DOHH2 (cell line): ENCODE measurements at regions not wholly inside any gene's neighbourhood (a gene's known extent, or its start where the extent isn't known, plus 50 kb on each side); places are given as distances from the start of the nearest gene placed in this dataset.

Experiments used
- H3F3A ChIP-seq: fragments of 200-600 bp; sonication (generic), shearing (Covaris generic); 2 replicates; pipeline ENCODE4 v1.6.0; 2016; ENCODE audit warnings: antibody characterized with exemption, mild to moderate bottlenecking; ENCODE audit not compliant: control insufficient read depth, insufficient read depth
- H3K27ac ChIP-seq: fragments of 200-600 bp; sonication (generic); 2 replicates; pipeline ENCODE4 v1.5.1; 2014; ENCODE audit warnings: low read depth, mild to moderate bottlenecking, low read length, moderate library complexity
- H3K27me3 ChIP-seq: fragments of 200-600 bp; sonication (generic); 2 replicates; pipeline ENCODE4 v1.6.1; 2014; ENCODE audit warnings: mild to moderate bottlenecking, low read length, mixed read lengths; ENCODE audit not compliant: control insufficient read depth
- H3K36me3 ChIP-seq: fragments of 200-600 bp; sonication (generic); 2 replicates; pipeline ENCODE4 v1.6.1; 2014; ENCODE audit warnings: mild to moderate bottlenecking, low read length, moderate library complexity, mixed read lengths; ENCODE audit not compliant: control insufficient read depth
- H3K4me1 ChIP-seq: fragments of 200-600 bp; sonication (generic); 2 replicates; pipeline ENCODE4 v1.6.1; 2014; ENCODE audit warnings: mild to moderate bottlenecking, low read length, mixed read lengths; ENCODE audit not compliant: control insufficient read depth
- H3K4me2 ChIP-seq: fragments of 200-600 bp; sonication (generic); 2 replicates; pipeline ENCODE4 v1.6.0; 2014; ENCODE audit warnings: mild to moderate bottlenecking, low read length, moderate library complexity
- H3K4me3 ChIP-seq: fragments of 200-600 bp; sonication (generic); 2 replicates; pipeline ENCODE4 v1.5.1; 2014; ENCODE audit warnings: mild to moderate bottlenecking, low read length, mixed read lengths
- H3K79me2 ChIP-seq: fragments of 200-600 bp; sonication (generic); 2 replicates; pipeline ENCODE4 v1.6.1; 2014; ENCODE audit warnings: mild to moderate bottlenecking, low read length, mixed read lengths; ENCODE audit not compliant: control insufficient read depth
- H3K9me2 ChIP-seq: fragments of 200-600 bp; sonication (generic); replicated peaks from 2 replicates; pipeline ENCODE4 v1.6.1; 2014; ENCODE audit warnings: mild to moderate bottlenecking, low read length, mixed read lengths; ENCODE audit not compliant: control insufficient read depth
- H3K9me3 ChIP-seq: fragments of 200-600 bp; sonication (generic); 2 replicates; pipeline ENCODE4 v1.6.1; 2014; ENCODE audit warnings: antibody characterized with exemption, low read length, mixed read lengths; ENCODE audit not compliant: control insufficient read depth, insufficient read depth
- H4K20me1 ChIP-seq: fragments of 200-600 bp; sonication (generic); 2 replicates; pipeline ENCODE4 v1.6.0; 2014; ENCODE audit warnings: low read depth, mild to moderate bottlenecking, antibody characterized with exemption, low read length, moderate library complexity; ENCODE audit not compliant: control insufficient read depth, insufficient read depth
- CTCF ChIP-seq: fragments of 200-600 bp; sonication (generic); IDR thresholded peaks from one replicate; pipeline ENCODE4 v1.5.1; 2014; ENCODE audit warnings: antibody characterized with exemption, mild to moderate bottlenecking, low read depth, low read length; ENCODE audit not compliant: poor library complexity, severe bottlenecking
- EZH2phosphoT487 ChIP-seq: fragments of 200-600 bp; sonication (generic); IDR thresholded peaks from 2 replicates; pipeline ENCODE4 v1.6.1; 2017; ENCODE audit warnings: borderline replicate concordance, mild to moderate bottlenecking, antibody characterized with exemption, low read length, moderate library complexity, mixed read lengths

- H3K27ac ChIP-seq, result no peak overlapping the region
- H3K4me2 ChIP-seq, result no peak overlapping the region
- peaks cover 3% of the 10 kb centered on the region; the same call in 1 of the 2 replicates for H3K27me3 ChIP-seq
Measured at GRCh38 chr2:62577994-62578781, 72.2 kb upstream of the TMEM17 start.

GRCh38 chr2:62576276-62576939 is 70.4 kb upstream of the TMEM17 start:
- Histone ChIP-seq H3K4me1 (no peaks in the 10 kb centered on the region), H3K9me3 (no peaks in the 10 kb centered on the region), H3K27me3 (peaks cover 3% of the 10 kb centered on the region; the same call in 1 of the 2 replicates), H3F3A (no peaks in the 10 kb centered on the region), H3K4me3 (no peak overlapping the region), H3K9me2 (no peaks in the 10 kb centered on the region), H3K79me2 (no peaks in the 10 kb centered on the region), H4K20me1 (no peaks in the 10 kb centered on the region), H3K36me3 (no peaks in the 10 kb centered on the region), H3K4me2 (no peak overlapping the region), H3K27ac (no peak overlapping the region)
- TF ChIP-seq EZH2phosphoT487 (no peak), CTCF (no peak)

More at GRCh38 chr2:62577994-62578781, 72.2 kb upstream of the TMEM17 start:
- no peaks in the 10 kb centered on the region for H4K20me1 ChIP-seq
- H3K4me1 ChIP-seq, result no peaks in the 10 kb centered on the region
- H3K9me3 ChIP-seq, result no peaks in the 10 kb centered on the region
- H3K36me3 ChIP-seq, result no peaks in the 10 kb centered on the region
- no peaks in the 10 kb centered on the region for H3K79me2 ChIP-seq
- H3K4me3 ChIP-seq, result no peak overlapping the region
- no peak for TF ChIP-seq EZH2phosphoT487
- no peak for TF ChIP-seq CTCF
- no peaks in the 10 kb centered on the region for H3F3A ChIP-seq
- H3K9me2 ChIP-seq, result no peaks in the 10 kb centered on the region

- no peak overlapping the region for H3K4me3 ChIP-seq
- peaks cover 3% of the 10 kb centered on the region; the same call in 1 of the 2 replicates for H3K27me3 ChIP-seq
- H3K79me2 ChIP-seq, result no peaks in the 10 kb centered on the region
- H3K4me1 ChIP-seq, result no peaks in the 10 kb centered on the region
- H3K36me3 ChIP-seq, result no peaks in the 10 kb centered on the region
- no peaks in the 10 kb centered on the region for H3K9me3 ChIP-seq
- no peaks in the 10 kb centered on the region for H4K20me1 ChIP-seq
- H3K27ac ChIP-seq, result no peak overlapping the region
- TF ChIP-seq EZH2phosphoT487 (no peak), CTCF (no peak)
- H3K4me2 ChIP-seq, result no peak overlapping the region
- no peaks in the 10 kb centered on the region for H3F3A ChIP-seq
- no peaks in the 10 kb centered on the region for H3K9me2 ChIP-seq
Measured at GRCh38 chr2:62573936-62574335, 67.9 kb upstream of the TMEM17 start.
